Astrocyte (in vitro differentiated cells and primary cell): ENCODE measurements at regions not wholly inside any gene's neighbourhood (a gene's known extent, or its start where the extent isn't known, plus 50 kb on each side); places are given as distances from the start of the nearest gene placed in this dataset.

Source experiments
- DNase-seq: peaks from one replicate; pipeline ENCODE4 v3.0.0-alpha.2; 2010; ENCODE audit warnings: low read depth
- FAIRE-seq: peaks from 2 replicates; lab custom pipeline; 2011; peaks lifted over from hg19 to GRCh38; lab: Jason Lieb, UNC
- H2AFZ ChIP-seq: 2 replicates; pipeline ENCODE4 v1.6.0; 2012; ENCODE audit warnings: low read depth, low read length, inconsistent platforms
- H3K27ac ChIP-seq: 2 replicates; pipeline ENCODE4 v1.5.1; 2011; ENCODE audit warnings: low read depth, low read length, inconsistent platforms
- H3K27me3 ChIP-seq: 2 replicates; pipeline ENCODE4 v1.6.0; 2011; ENCODE audit warnings: low read length, inconsistent platforms; ENCODE audit not compliant: insufficient read depth
- H3K36me3 ChIP-seq: 2 replicates; pipeline ENCODE4 v1.5.1; 2011; ENCODE audit warnings: low read length, inconsistent platforms; ENCODE audit not compliant: insufficient read depth
- H3K4me1 ChIP-seq: 2 replicates; pipeline ENCODE4 v1.5.1; 2011; ENCODE audit warnings: low read length, inconsistent platforms; ENCODE audit not compliant: insufficient read depth
- H3K4me2 ChIP-seq: 2 replicates; pipeline ENCODE4 v1.6.0; 2012; ENCODE audit warnings: low read length, inconsistent platforms
- H3K4me3 ChIP-seq: 2 replicates; pipeline ENCODE4 v1.5.1; 2011; ENCODE audit warnings: low read depth, mild to moderate bottlenecking, low read length, inconsistent platforms; ENCODE audit not compliant: insufficient read depth
- H3K79me2 ChIP-seq: 2 replicates; pipeline ENCODE4 v1.6.0; 2012; ENCODE audit warnings: mild to moderate bottlenecking, low read length, inconsistent platforms; ENCODE audit not compliant: insufficient read depth
- H3K9ac ChIP-seq: 2 replicates; pipeline ENCODE4 v1.6.0; 2012; ENCODE audit warnings: mild to moderate bottlenecking, low read length, inconsistent platforms
- H3K9me3 ChIP-seq: 2 replicates; pipeline ENCODE4 v1.5.1; 2012; ENCODE audit warnings: low read depth, mild to moderate bottlenecking, low read length, inconsistent platforms; ENCODE audit not compliant: insufficient read depth
- H4K20me1 ChIP-seq: 2 replicates; pipeline ENCODE4 v1.6.0; 2012; ENCODE audit warnings: low read length, inconsistent platforms; ENCODE audit not compliant: insufficient read depth
- H3K27ac Mint-ChIP-seq: one replicate; pipeline ENCODE4 v1.8.0; 2021; ENCODE audit warnings: mild to moderate bottlenecking, mixed read lengths; ENCODE audit not compliant: unreplicated experiment
- H3K27me3 Mint-ChIP-seq: one replicate; pipeline ENCODE4 v1.8.0; 2021; ENCODE audit warnings: low read depth, mixed read lengths; ENCODE audit not compliant: unreplicated experiment
- H3K36me3 Mint-ChIP-seq: one replicate; pipeline ENCODE4 v1.8.0; 2021; ENCODE audit warnings: low read depth, mixed read lengths; ENCODE audit not compliant: unreplicated experiment
- H3K4me1 Mint-ChIP-seq: one replicate; pipeline ENCODE4 v1.8.0; 2021; ENCODE audit warnings: low read depth, mixed read lengths; ENCODE audit not compliant: unreplicated experiment
- H3K4me3 Mint-ChIP-seq: one replicate; pipeline ENCODE4 v1.8.0; 2021; ENCODE audit warnings: mild to moderate bottlenecking, moderate library complexity, mixed read lengths; ENCODE audit not compliant: unreplicated experiment
- H3K9me3 Mint-ChIP-seq: one replicate; pipeline ENCODE4 v1.8.0; 2021; ENCODE audit warnings: mild to moderate bottlenecking, mixed read lengths; ENCODE audit not compliant: unreplicated experiment
- CTCF ChIP-seq: IDR thresholded peaks from 2 replicates; pipeline ENCODE4 v1.5.1; 2011; ENCODE audit warnings: low read depth, mild to moderate bottlenecking, inconsistent platforms, low read length, moderate library complexity; ENCODE audit not compliant: insufficient read depth
- EZH2 ChIP-seq: IDR thresholded peaks from 2 replicates; pipeline ENCODE4 v1.6.1; 2012; ENCODE audit warnings: mild to moderate bottlenecking, low read length, inconsistent platforms; ENCODE audit not compliant: insufficient read depth

DNA sequence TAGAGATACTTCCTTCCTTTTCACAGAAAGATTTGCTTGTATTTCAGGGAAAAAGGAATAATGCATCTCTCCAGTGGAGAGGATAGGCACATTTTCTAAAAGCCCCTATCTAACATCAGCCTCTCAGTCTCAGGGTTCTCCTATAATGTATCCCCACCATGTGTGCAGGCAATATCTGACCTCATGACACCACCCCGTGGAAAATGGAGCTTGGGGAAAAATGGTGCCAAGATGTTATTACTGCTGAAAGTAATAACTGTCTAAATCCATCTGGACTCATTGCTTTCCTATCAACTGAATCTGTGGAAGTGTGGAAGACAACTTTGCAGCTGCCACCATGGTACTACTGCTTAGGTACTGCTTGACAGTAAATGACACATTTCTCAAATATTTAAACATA lies 574.3 kb downstream of the LRRC70 start:
- no peaks in the 10 kb centered on the region for H3K4me1 ChIP-seq
- TF ChIP-seq EZH2: no peak
- FAIRE-seq: no peak
- Mint-ChIP-seq H3K4me3 (no peak overlapping the region), H3K4me1 (no peaks in the 10 kb centered on the region), H3K36me3 (no peaks in the 10 kb centered on the region), H3K27me3 (no peaks in the 10 kb centered on the region), H3K27ac (no peak overlapping the region), H3K9me3 (no peaks in the 10 kb centered on the region)
- no peak overlapping the region for H2AFZ ChIP-seq
- no peak overlapping the region for H3K9ac ChIP-seq
- no peak for DNase-seq
- no peaks in the 10 kb centered on the region for H3K27me3 ChIP-seq
- no peak overlapping the region for H3K4me3 ChIP-seq
- no peaks in the 10 kb centered on the region for H3K9me3 ChIP-seq
- no peaks in the 10 kb centered on the region for H4K20me1 ChIP-seq
- no peaks in the 10 kb centered on the region for H3K36me3 ChIP-seq
- H3K27ac ChIP-seq: no peak overlapping the region
- H3K79me2 ChIP-seq: no peaks in the 10 kb centered on the region
- H3K4me2 ChIP-seq: no peak overlapping the region

- H3K4me3 Mint-ChIP-seq: no peak overlapping the region
- H3K27ac ChIP-seq: no peak overlapping the region
- no peak overlapping the region for H3K4me2 ChIP-seq
- TF ChIP-seq CTCF: no peak
- no peak for TF ChIP-seq EZH2
- H2AFZ ChIP-seq: no peak overlapping the region
- H3K4me1 ChIP-seq: no peaks in the 10 kb centered on the region
- no peaks in the 10 kb centered on the region for H4K20me1 ChIP-seq
- H3K27ac Mint-ChIP-seq: no peak overlapping the region
- H3K4me1 Mint-ChIP-seq: no peaks in the 10 kb centered on the region
- FAIRE-seq (no peak), DNase-seq (no peak)
- H3K79me2 ChIP-seq: no peaks in the 10 kb centered on the region
- no peaks in the 10 kb centered on the region for H3K27me3 Mint-ChIP-seq
- H3K4me3 ChIP-seq: no peak overlapping the region
- H3K9ac ChIP-seq: no peak overlapping the region
- no peaks in the 10 kb centered on the region for H3K9me3 ChIP-seq
- no peaks in the 10 kb centered on the region for H3K36me3 Mint-ChIP-seq
- H3K27me3 ChIP-seq: no peaks in the 10 kb centered on the region
- H3K36me3 ChIP-seq: no peaks in the 10 kb centered on the region
- peaks cover 1% of the 10 kb centered on the region for H3K9me3 Mint-ChIP-seq
Observed at GRCh38 chr5:63145167-63145566, 566.5 kb downstream of the LRRC70 start.

GRCh38 chr5:63141591-63141990 lies 563.0 kb downstream of the LRRC70 start:
- FAIRE-seq (no peak), DNase-seq (no peak)
- Mint-ChIP-seq H3K4me1 (no peaks in the 10 kb centered on the region), H3K36me3 (no peaks in the 10 kb centered on the region), H3K27me3 (no peaks in the 10 kb centered on the region), H3K4me3 (no peak overlapping the region), H3K27ac (no peak overlapping the region), H3K9me3 (peaks cover 1% of the 10 kb centered on the region)
- Histone ChIP-seq H3K4me1 (no peaks in the 10 kb centered on the region), H3K27me3 (no peaks in the 10 kb centered on the region), H3K36me3 (no peaks in the 10 kb centered on the region), H3K9ac (no peak overlapping the region), H3K4me2 (no peak overlapping the region), H3K27ac (no peak overlapping the region), H3K9me3 (no peaks in the 10 kb centered on the region), H3K79me2 (no peaks in the 10 kb centered on the region), H4K20me1 (no peaks in the 10 kb centered on the region), H2AFZ (no peak overlapping the region), H3K4me3 (no peak overlapping the region)
- TF ChIP-seq EZH2 (no peak), CTCF (no peak)
